ENCODE measurements at regions not wholly inside any gene's neighbourhood (a gene's known extent, or its start where the extent isn't known, plus 50 kb on each side); places are given as distances from the start of the nearest gene placed in this dataset.

- no peaks in the 10 kb centered on the region for H3K9me3 Mint-ChIP-seq
- DNase-seq (ENCODE audit: extremely low spot score, unreplicated experiment), result no peak
- H3K27ac Mint-ChIP-seq, result no peak overlapping the region
- H3K36me3 Mint-ChIP-seq, result no peaks in the 10 kb centered on the region
- TF ChIP-seq, protein P1, sequence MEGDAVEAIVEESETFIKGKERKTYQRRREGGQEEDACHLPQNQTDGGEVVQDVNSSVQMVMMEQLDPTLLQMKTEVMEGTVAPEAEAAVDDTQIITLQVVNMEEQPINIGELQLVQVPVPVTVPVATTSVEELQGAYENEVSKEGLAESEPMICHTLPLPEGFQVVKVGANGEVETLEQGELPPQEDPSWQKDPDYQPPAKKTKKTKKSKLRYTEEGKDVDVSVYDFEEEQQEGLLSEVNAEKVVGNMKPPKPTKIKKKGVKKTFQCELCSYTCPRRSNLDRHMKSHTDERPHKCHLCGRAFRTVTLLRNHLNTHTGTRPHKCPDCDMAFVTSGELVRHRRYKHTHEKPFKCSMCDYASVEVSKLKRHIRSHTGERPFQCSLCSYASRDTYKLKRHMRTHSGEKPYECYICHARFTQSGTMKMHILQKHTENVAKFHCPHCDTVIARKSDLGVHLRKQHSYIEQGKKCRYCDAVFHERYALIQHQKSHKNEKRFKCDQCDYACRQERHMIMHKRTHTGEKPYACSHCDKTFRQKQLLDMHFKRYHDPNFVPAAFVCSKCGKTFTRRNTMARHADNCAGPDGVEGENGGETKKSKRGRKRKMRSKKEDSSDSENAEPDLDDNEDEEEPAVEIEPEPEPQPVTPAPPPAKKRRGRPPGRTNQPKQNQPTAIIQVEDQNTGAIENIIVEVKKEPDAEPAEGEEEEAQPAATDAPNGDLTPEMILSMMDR (conservative IDR thresholded peaks at IDR 0.05), result no peak
- no peaks in the 10 kb centered on the region for H3K27me3 Mint-ChIP-seq
- H3K4me1 Mint-ChIP-seq (ENCODE audit: unreplicated experiment), result no peaks in the 10 kb centered on the region
- H3K4me3 Mint-ChIP-seq, result no peak overlapping the region
Observed at GRCh38 chr5:120738568-120738967, 274.5 kb downstream of the PRR16 start.

- Mint-ChIP-seq H3K4me1 (ENCODE audit: unreplicated experiment) (no peaks in the 10 kb centered on the region), H3K36me3 (no peaks in the 10 kb centered on the region)
- TF ChIP-seq, protein P1 (conservative IDR thresholded peaks at IDR 0.05), result no peak
Observed at GRCh38 chr5:120740989-120741388, 276.9 kb downstream of the PRR16 start.

DNA sequence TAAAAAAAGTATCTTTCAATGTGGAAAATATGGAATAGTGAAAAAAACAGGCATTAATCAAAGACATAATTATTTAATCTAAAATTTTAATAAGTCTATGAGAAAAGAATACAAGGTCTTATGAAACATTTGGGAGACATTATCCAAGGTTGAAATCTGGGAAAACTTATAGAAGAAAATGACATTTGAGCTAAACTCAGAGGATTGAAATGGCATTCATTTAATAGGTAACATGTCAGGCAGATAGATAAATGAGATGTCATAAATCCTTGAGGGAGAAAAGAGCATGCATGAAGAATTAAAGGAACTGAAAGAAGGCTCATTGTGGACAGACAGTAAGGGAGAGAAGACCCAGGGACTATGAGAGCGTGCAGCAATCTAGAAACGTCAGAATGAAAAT lies 284.4 kb downstream of the PRR16 start:
- no peak for DNase-seq (ENCODE audit: extremely low spot score, unreplicated experiment)
- TF ChIP-seq, protein P1 (conservative IDR thresholded peaks at IDR 0.05), result no peak
- Mint-ChIP-seq H3K4me3 (no peak overlapping the region), H3K9me3 (no peaks in the 10 kb centered on the region), H3K27ac (no peak overlapping the region), H3K4me1 (ENCODE audit: unreplicated experiment) (no peaks in the 10 kb centered on the region), H3K27me3 (no peaks in the 10 kb centered on the region), H3K36me3 (no peaks in the 10 kb centered on the region)

More at GRCh38 chr5:120740989-120741388, 276.9 kb downstream of the PRR16 start:
- Mint-ChIP-seq H3K27me3 (no peaks in the 10 kb centered on the region), H3K27ac (no peak overlapping the region), H3K9me3 (no peaks in the 10 kb centered on the region), H3K4me3 (no peak overlapping the region)
- no peak for DNase-seq (ENCODE audit: extremely low spot score, unreplicated experiment)

GRCh38 chr5:120749737-120750136 lies 285.6 kb downstream of the PRR16 start:
- Mint-ChIP-seq H3K4me3 (no peak overlapping the region), H3K27me3 (no peaks in the 10 kb centered on the region), H3K36me3 (no peaks in the 10 kb centered on the region), H3K9me3 (peaks cover 3% of the 10 kb centered on the region), H3K27ac (no peak overlapping the region), H3K4me1 (ENCODE audit: unreplicated experiment) (no peaks in the 10 kb centered on the region)
- TF ChIP-seq, protein P1 (conservative IDR thresholded peaks at IDR 0.05), result no peak
- no peak for DNase-seq (ENCODE audit: extremely low spot score, unreplicated experiment)

DNA sequence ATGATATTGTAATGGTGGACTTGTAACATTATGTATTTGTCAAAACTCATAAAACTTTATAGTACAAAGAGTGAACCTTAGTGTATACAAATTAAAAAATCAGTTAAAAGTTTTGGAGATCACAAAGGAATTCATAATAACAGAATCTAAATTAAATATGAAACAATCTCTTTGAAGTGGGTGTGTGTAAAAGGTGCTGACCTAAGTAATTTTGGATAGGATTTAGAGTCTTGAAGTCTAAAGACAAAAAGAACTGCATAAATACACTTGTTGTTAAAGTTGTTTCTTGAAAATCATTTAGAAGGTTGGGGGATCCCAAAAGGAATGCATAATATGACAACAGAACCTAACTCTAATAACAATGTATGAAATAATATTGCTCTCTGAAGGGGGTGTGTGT lies 295.5 kb downstream of the PRR16 start:
- TF ChIP-seq, protein P1 (conservative IDR thresholded peaks at IDR 0.05), result no peak
- H3K36me3 Mint-ChIP-seq, result no peaks in the 10 kb centered on the region
- H3K4me1 Mint-ChIP-seq (ENCODE audit: unreplicated experiment), result no peaks in the 10 kb centered on the region
- DNase-seq (ENCODE audit: extremely low spot score, unreplicated experiment), result no peak
- no peak overlapping the region for H3K27ac Mint-ChIP-seq
- peaks cover 2% of the 10 kb centered on the region for H3K9me3 Mint-ChIP-seq
- H3K4me3 Mint-ChIP-seq, result no peak overlapping the region
- no peaks in the 10 kb centered on the region for H3K27me3 Mint-ChIP-seq

DNA sequence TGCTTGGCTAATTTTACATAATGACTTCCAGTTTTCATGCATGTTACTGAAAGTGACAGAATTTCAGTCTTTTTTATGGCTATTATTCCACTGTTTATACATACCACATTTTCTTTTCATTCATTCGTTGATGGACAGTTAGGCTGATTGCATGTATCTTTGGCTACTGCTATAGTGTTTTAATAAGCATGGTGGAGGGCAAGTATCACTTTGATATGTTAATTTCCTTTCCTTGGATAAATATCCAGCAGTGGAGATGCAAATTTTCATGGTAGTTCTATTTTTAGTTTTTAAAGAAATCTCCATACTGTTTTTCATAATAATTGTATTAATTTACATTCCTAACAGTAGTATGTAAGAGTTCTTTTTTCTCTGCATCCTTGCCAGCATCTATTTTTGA lies 297.9 kb downstream of the PRR16 start:
- no peaks in the 10 kb centered on the region for H3K27me3 Mint-ChIP-seq
- no peaks in the 10 kb centered on the region for H3K36me3 Mint-ChIP-seq
- no peaks in the 10 kb centered on the region for H3K4me1 Mint-ChIP-seq (ENCODE audit: unreplicated experiment)
- DNase-seq (ENCODE audit: extremely low spot score, unreplicated experiment), result no peak
- H3K4me3 Mint-ChIP-seq, result no peak overlapping the region
- no peaks in the 10 kb centered on the region for H3K9me3 Mint-ChIP-seq
- TF ChIP-seq, protein P1 (conservative IDR thresholded peaks at IDR 0.05), result no peak
- no peak overlapping the region for H3K27ac Mint-ChIP-seq
